Tibial nerve (tissue), 4 donors: ENCODE measurements at regions not wholly inside any gene's neighbourhood (a gene's known extent, or its start where the extent isn't known, plus 50 kb on each side); places are given as distances from the start of the nearest gene placed in this dataset.

Experiments used
- DNase-seq, 2 donors: peaks; one replicate each; pipeline ENCODE4 v3.0.0-alpha.2; 2019; ENCODE audit warnings: low spot score in 2 of 2
- H3K27ac ChIP-seq, 4 donors: fragments of 200-600 bp; sonication (generic) in 3 of 4; one replicate each; pipeline ENCODE4 v1.5.1; 2017 to 2019; ENCODE audit warnings: mild to moderate bottlenecking in 1 of 4
- H3K27me3 ChIP-seq, 2 donors: fragments of 200-600 bp; sonication (generic) in 1 of 2; one replicate each; pipeline versions ENCODE4 v1.5.1 to v1.6.0; 2017 to 2019
- H3K36me3 ChIP-seq, 3 donors: fragments of 200-600 bp; sonication (generic); one replicate each; pipeline ENCODE4 v1.5.1; 2018 to 2019
- H3K4me1 ChIP-seq, 4 donors: fragments of 200-600 bp; sonication (generic) in 3 of 4; one replicate each; pipeline ENCODE4 v1.5.1; 2017 to 2019
- H3K4me3 ChIP-seq, 4 donors: fragments of 200-600 bp; sonication (generic) in 3 of 4; one replicate each; pipeline ENCODE4 v1.5.1; 2017 to 2019; ENCODE audit warnings: mild to moderate bottlenecking in 1 of 4, moderate library complexity in 1 of 4
- H3K9me3 ChIP-seq, 4 donors: fragments of 200-600 bp; sonication (generic) in 3 of 4; one replicate each; pipeline ENCODE4 v1.5.1; 2017 to 2019
- CTCF ChIP-seq, 5 experiments: fragments of 200-600 bp in 3 of 5; fragments of 450-650 bp in 2 of 5; sonication (generic) in 3 of 5; IDR thresholded peaks; one replicate each; pipeline ENCODE4 v1.5.1; 2016 to 2019; ENCODE audit warnings: antibody characterized with exemption in 5 of 5, mild to moderate bottlenecking in 3 of 5, moderate library complexity in 2 of 5
- EP300 ChIP-seq, 2 donors: sonication (generic); formaldehyde crosslinking; IDR thresholded peaks; one replicate each; pipeline ENCODE4 v1.6.1; 2017; ENCODE audit warnings: antibody characterized with exemption in 2 of 2, mild to moderate bottlenecking in 1 of 2
- POLR2A ChIP-seq, 2 donors: fragments of 450-650 bp; IDR thresholded peaks; one replicate each; pipeline ENCODE4 v1.6.1; 2017; ENCODE audit warnings: antibody characterized with exemption in 2 of 2, mild to moderate bottlenecking in 2 of 2, moderate library complexity in 2 of 2
- WGBS, 2 donors: methylation state at CpG; one replicate each; pipeline ENCODE4 v1.1.5; 2018; 5-methylcytosine and 5-hydroxymethylcytosine counted together

GRCh38 chr2:217336694-217337093 lies 476.8 kb upstream of the TNP1 start:
- Histone ChIP-seq H3K9me3 (no peaks in the 10 kb centered on the region), H3K27ac (no peak overlapping the region), H3K36me3 (no peaks in the 10 kb centered on the region), H3K4me1 (peaks cover 0 to 34% (median 2%) of the 10 kb centered on the region in 4 donors), H3K27me3 (no peaks in the 10 kb centered on the region), H3K4me3 (no peak overlapping the region)
- 93 to 94% methylated on average over 4 of the region's 4 CpGs for WGBS, 2 donors
- no peak for DNase-seq
- no peak for TF ChIP-seq POLR2A (IDR thresholded peaks at IDR 0.05)
- no peak for TF ChIP-seq EP300 (IDR thresholded peaks at IDR 0.05)
- TF ChIP-seq CTCF (IDR thresholded peaks at IDR 0.05) = no peak

GRCh38 chr2:217335341-217335966 lies 475.6 kb upstream of the TNP1 start:
- H3K36me3 ChIP-seq = no peaks in the 10 kb centered on the region
- DNase-seq = no peak
- no peaks in the 10 kb centered on the region for H3K27me3 ChIP-seq
- TF ChIP-seq EP300 (IDR thresholded peaks at IDR 0.05) = no peak
- TF ChIP-seq CTCF (IDR thresholded peaks at IDR 0.05) = no peak
- no peak for TF ChIP-seq POLR2A (IDR thresholded peaks at IDR 0.05)
- no peaks in the 10 kb centered on the region for H3K9me3 ChIP-seq
- 87 to 92% methylated on average over 5 of the region's 5 CpGs for WGBS, 2 donors
- peaks cover 0 to 46% (median 4%) of the 10 kb centered on the region in 4 donors for H3K4me1 ChIP-seq
- H3K4me3 ChIP-seq = no peak overlapping the region
- H3K27ac ChIP-seq = no peak overlapping the region

- Histone ChIP-seq H3K9me3 (no peaks in the 10 kb centered on the region), H3K27me3 (no peaks in the 10 kb centered on the region), H3K36me3 (no peaks in the 10 kb centered on the region), H3K4me3 (no peak overlapping the region), H3K27ac (no peak overlapping the region), H3K4me1 (peaks cover 0 to 45% (median 4%) of the 10 kb centered on the region in 4 donors)
- TF ChIP-seq CTCF (IDR thresholded peaks at IDR 0.05) = no peak
- TF ChIP-seq POLR2A (IDR thresholded peaks at IDR 0.05) = no peak
- no peak for TF ChIP-seq EP300 (IDR thresholded peaks at IDR 0.05)
- DNase-seq = no peak
Observed at GRCh38 chr2:217334561-217334960, 474.7 kb upstream of the TNP1 start.

- WGBS, 2 donors = 82 to 87% methylated on average over 9 of the region's 9 CpGs
- Histone ChIP-seq H3K27ac (no peak overlapping the region), H3K36me3 (no peaks in the 10 kb centered on the region), H3K4me1 (peaks cover 0 to 35% (median 7%) of the 10 kb centered on the region in 4 donors), H3K4me3 (no peak overlapping the region), H3K27me3 (no peaks in the 10 kb centered on the region), H3K9me3 (no peaks in the 10 kb centered on the region)
- TF ChIP-seq EP300 (IDR thresholded peaks at IDR 0.05) (no peak), CTCF (IDR thresholded peaks at IDR 0.05) (no peak), POLR2A (IDR thresholded peaks at IDR 0.05) (no peak)
- no peak for DNase-seq
Observed at GRCh38 chr2:217332866-217333265, 473.0 kb upstream of the TNP1 start.

- Histone ChIP-seq H3K27me3 (no peaks in the 10 kb centered on the region), H3K4me1 (peaks cover 0 to 33% (median 7%) of the 10 kb centered on the region in 4 donors), H3K9me3 (no peaks in the 10 kb centered on the region), H3K27ac (no peak overlapping the region), H3K36me3 (no peaks in the 10 kb centered on the region), H3K4me3 (no peak overlapping the region)
- no peak for TF ChIP-seq CTCF (IDR thresholded peaks at IDR 0.05)
- TF ChIP-seq EP300 (IDR thresholded peaks at IDR 0.05) = no peak
- TF ChIP-seq POLR2A (IDR thresholded peaks at IDR 0.05) = no peak
- no peak for DNase-seq
- WGBS, 2 donors = 96 to 100% methylated on average over 2 of the region's 2 CpGs
Observed at GRCh38 chr2:217332417-217332791, 472.5 kb upstream of the TNP1 start.
